T47D (cell line): ENCODE measurements at regions not wholly inside any gene's neighbourhood (a gene's known extent, or its start where the extent isn't known, plus 50 kb on each side); places are given as distances from the start of the nearest gene placed in this dataset.

Experiments used
- DNase-seq, 2 experiments: peaks; one replicate each; pipeline versions ENCODE4 v3.0.0 to v3.0.0-alpha.2; 2011 to 2012; ENCODE audit warnings: low read depth in 1 of 2, low spot score in 1 of 2
- JUND ChIP-seq: IDR thresholded peaks from 2 replicates; pipeline ENCODE4 v1.6.1; 2012; ENCODE audit warnings: low read depth
- in situ Hi-C: cut with HindIII; loops from 2 replicates; pipeline ENCODE4 v1.10.0; 2016; ENCODE audit warnings: low sequenced_read_pairs, low pct_unique_long_range_greater_than_20kb

DNA sequence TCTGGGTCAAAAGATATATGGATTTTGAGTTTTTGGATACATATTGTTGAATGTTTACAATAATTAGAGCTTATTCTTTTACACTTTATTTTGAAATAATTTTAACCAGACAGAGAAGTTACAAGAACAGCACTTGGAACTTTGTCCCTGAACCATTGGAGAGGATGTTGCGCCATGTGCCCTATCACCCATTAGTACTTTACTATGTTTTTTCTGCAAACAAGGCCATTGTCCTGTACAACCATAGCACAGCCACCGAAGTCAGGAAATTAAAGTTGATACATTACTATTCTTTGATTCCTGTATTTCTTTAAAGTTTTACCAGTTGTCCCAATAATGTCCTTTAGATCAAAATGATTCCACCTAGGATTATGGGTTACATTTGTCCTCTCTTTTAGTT is 188.8 kb downstream of the ACKR3 start:
- DNase-seq = no peak
- TF ChIP-seq JUND = no peak
- in situ Hi-C loops = no loop called here

DNA sequence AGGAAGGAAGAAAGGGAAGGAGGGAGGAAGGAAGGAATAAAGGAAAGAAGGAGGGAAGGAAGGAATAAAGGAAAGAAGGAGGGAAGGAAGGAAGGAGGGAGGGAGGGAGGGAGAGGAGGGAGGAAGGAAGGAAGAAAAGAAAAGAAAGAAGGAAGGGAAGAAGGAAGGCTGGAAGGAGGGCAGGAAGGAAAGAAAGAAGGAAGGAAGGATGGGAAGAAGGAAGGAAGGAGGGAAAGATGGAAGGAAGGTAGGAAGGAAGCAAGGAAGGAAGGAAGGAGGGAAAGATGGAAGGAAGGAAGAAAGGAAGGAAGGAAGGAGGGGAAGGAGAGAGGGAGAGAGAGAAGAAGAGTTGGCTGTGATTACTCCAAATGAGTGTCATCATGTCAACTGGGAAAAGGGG is 190.6 kb downstream of the ACKR3 start:
- no peak for TF ChIP-seq JUND

GRCh38 chr2:236761358-236761757 is 191.7 kb downstream of the ACKR3 start:
- no peak for DNase-seq
- TF ChIP-seq JUND = no peak
- in situ Hi-C loops = no loop called here

More for the DNA sequence above, 190.6 kb downstream of the ACKR3 start:
- no peak for DNase-seq
- in situ Hi-C loops = no loop called here

- DNase-seq = no peak
- no peak for TF ChIP-seq JUND
- in situ Hi-C loops = no loop called here
These were observed 193.0 kb downstream of the ACKR3 start for GRCh38 chr2:236762628-236763027.

DNA sequence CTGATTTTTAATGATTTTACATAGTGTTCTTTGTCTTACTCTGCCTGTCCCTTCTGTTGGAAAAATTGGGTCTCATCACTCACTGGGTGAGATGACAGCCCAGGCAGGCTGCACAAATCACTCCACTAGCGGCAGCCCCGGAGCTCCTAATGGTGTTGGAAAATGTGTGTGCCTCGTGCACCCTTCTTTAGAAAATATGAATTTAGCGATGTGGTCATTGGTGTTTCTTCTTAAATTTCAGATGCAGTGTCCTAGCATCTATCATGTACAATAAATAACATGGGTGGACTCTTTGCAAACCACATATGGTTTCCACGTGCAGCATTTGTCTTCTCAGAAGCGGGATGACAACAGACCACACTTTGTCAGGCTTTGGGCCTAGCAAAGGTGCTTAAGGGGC is 194.2 kb downstream of the ACKR3 start:
- no peak for DNase-seq
- in situ Hi-C loops = no loop called here
- TF ChIP-seq JUND = no peak

GRCh38 chr2:236764716-236765115 is 195.1 kb downstream of the ACKR3 start:
- in situ Hi-C loops = no loop called here
- no peak for TF ChIP-seq JUND
- no peak for DNase-seq

- in situ Hi-C loops = no loop called here
- no peak for TF ChIP-seq JUND
- no peak for DNase-seq
These were observed 195.9 kb downstream of the ACKR3 start for GRCh38 chr2:236765478-236765877.

DNA sequence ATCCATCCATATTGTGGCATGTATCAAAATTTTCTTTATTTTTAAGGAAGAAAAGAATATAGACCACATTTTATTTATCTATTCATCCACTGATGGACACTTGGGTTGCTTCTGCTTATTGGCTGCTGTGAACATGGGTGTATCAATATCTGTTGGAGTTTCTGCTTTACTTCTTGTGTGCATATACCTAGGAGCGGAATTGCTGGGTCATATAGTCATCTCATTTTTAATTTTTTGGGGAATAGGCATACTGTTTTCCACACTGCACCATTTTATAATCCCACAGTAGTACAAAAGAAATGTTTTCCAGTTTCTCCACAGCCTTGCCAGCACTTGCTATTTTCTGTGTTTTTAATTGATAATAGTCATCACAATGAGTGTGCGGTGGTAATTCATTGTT is 197.2 kb downstream of the ACKR3 start:
- in situ Hi-C loops = no loop called here
- no peak for DNase-seq
- TF ChIP-seq JUND = no peak

DNA sequence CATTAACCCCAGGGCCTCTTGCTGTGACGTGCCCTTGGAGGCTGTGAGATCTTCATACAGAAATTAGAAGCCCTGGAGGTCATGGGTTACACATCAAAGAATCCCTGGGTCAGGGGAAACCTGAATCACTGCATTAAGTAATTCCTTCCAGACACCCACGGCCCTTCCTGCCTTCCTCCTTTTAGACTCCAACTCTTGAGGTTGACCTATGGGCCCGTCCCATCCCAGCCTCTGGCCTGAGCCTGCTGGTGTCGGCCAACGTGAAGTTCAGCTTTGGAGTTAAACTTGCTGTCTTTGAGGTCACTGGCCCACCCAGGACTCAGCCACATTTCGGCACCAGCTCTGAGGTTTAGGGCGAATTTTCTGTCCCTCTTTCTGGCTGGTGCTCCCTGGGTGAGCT is 198.3 kb downstream of the ACKR3 start:
- no peak for TF ChIP-seq JUND
- no peak for DNase-seq
- in situ Hi-C loops = no loop called here

GRCh38 chr2:236768393-236769140 is 198.9 kb downstream of the ACKR3 start:
- in situ Hi-C loops = no loop called here
- no peak for DNase-seq
- no peak for TF ChIP-seq JUND

DNA sequence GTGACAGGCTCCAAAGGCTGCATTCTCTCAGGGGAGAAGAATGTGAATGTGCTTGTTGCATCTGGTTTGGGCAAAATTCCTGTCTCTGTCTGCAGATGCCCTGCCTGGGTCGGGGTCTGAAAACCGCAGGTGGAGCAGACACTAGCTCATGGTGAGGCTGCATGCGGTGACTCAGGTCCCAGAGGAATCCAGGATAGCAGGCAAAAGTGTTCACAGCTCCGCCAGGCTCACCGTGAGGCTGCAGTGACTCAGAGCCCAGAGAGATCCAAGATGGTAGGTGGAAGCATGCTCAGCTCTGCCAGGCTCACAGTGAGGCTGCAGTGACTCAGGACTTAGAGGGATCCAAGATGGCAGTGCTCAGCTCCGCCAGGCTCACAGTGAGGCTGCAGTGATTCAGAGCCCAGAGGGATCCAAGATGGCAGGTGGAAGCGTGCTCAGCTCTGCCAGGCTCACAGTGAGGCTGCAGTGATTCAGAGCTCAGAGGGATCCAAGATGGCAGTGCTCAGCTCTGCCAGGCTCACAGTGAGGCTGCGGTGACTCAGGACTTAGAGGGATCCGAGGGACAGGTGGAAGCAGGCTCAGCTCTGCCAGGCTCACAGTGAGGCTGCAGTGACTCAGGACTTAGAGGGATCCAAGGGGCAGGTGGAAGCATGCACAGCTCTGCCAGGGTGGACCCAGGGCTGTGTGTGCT is 200.5 kb downstream of the ACKR3 start:
- in situ Hi-C loops = no loop called here
- TF ChIP-seq JUND = no peak
- DNase-seq = no peak

GRCh38 chr2:236772220-236772837 is 202.7 kb downstream of the ACKR3 start:
- no peak for TF ChIP-seq JUND
- in situ Hi-C loops = no loop called here
- no peak for DNase-seq

GRCh38 chr2:236773206-236773605 is 203.6 kb downstream of the ACKR3 start:
- TF ChIP-seq JUND = no peak
- no peak for DNase-seq
- in situ Hi-C loops = no loop called here
